RWPE1 (cell line): ENCODE measurements at regions not wholly inside any gene's neighbourhood (a gene's known extent, or its start where the extent isn't known, plus 50 kb on each side); places are given as distances from the start of the nearest gene placed in this dataset.
"Not testable (repeated sequence)": the region's sequence is repeated elsewhere in the genome, so short reads cannot be mapped to it uniquely, and the experiment has no call there.

Source experiments
- CTCF ChIA-PET: fragments of 350-600 bp; sonication (Branson Sonifier 250); formaldehyde crosslinking; extraction: SDS; loops from one replicate; lab custom pipeline; 2021; lab: Yijun Ruan, JAX
- POLR2A ChIA-PET: fragments of 400-600 bp; formaldehyde crosslinking; extraction: SDS; loops from one replicate; lab custom pipeline; 2020; ENCODE audit warnings: antibody characterized with exemption; ENCODE audit not compliant: low non-redundant PET; lab: Yijun Ruan, JAX
- DNase-seq: peaks from one replicate; pipeline ENCODE4 v3.0.0; 2012; ENCODE audit warnings: low spot score
- H3K27ac ChIP-seq: fragments of 450-650 bp; 2 replicates; pipeline ENCODE4 v1.5.1; 2017
- CTCF ChIP-seq: fragments of 450-650 bp; conservative IDR thresholded peaks from 2 replicates; pipeline ENCODE4 v1.5.1; 2017; ENCODE audit warnings: low read depth, mild to moderate bottlenecking

DNA sequence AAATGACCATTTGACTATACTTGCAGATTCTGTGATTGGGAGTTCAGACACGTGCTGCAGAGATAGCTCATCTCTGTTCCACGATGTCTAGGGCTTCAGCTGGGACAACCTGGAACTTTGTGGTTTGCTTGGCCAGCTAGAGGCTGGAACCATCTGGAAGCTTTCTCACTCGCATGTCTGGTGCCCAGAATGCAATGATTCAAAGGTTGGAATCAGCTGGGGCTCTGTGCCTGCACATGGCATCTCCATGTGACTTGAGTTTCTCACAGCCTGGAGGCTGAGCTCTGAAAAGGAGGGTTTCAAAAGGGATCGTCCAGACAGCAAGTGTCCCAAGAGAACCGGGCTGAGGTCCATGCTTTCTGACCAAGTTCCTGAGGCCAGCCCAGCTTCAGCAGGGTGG is 465.2 kb downstream of the GADD45G start:
- POLR2A ChIA-PET = no interaction called here
- no peak for DNase-seq
- H3K27ac ChIP-seq = no peak overlapping the region
- CTCF ChIA-PET = interaction anchor here (0.6 to 0.7 kb wide), 2 partner anchors 29 to 36 kb away, joined by 3 to 4 read pairs; no protein-coding TSS in a partner anchor
- TF ChIP-seq CTCF = no peak

DNA sequence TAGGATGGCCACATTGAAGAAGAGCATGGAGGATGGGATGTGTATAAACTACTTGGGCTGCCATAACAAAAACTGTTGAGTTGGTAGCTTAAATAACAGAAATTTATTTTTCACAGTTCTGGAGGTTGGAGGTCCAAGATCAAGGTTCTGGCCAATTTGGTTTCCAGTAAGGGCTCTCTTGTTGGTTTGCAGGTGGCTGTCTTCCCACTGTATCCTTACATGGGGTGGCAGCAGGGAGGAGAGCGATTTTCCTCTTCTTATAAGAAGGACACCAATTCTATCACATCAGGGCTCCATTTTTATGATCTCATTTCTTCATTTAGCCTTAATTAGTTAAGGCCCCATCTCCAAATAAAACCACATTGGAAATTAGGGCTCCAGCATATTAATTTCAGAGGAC is 465.7 kb downstream of the GADD45G start:
- no peak overlapping the region for H3K27ac ChIP-seq
- ChIA-PET CTCF (interaction anchor here (0.6 to 0.7 kb wide), 2 partner anchors 36 to 453 kb away, joined by 3 to 4 read pairs; no protein-coding TSS in a partner anchor), POLR2A (no interaction called here)
- no peak for DNase-seq
- no peak for TF ChIP-seq CTCF

DNA sequence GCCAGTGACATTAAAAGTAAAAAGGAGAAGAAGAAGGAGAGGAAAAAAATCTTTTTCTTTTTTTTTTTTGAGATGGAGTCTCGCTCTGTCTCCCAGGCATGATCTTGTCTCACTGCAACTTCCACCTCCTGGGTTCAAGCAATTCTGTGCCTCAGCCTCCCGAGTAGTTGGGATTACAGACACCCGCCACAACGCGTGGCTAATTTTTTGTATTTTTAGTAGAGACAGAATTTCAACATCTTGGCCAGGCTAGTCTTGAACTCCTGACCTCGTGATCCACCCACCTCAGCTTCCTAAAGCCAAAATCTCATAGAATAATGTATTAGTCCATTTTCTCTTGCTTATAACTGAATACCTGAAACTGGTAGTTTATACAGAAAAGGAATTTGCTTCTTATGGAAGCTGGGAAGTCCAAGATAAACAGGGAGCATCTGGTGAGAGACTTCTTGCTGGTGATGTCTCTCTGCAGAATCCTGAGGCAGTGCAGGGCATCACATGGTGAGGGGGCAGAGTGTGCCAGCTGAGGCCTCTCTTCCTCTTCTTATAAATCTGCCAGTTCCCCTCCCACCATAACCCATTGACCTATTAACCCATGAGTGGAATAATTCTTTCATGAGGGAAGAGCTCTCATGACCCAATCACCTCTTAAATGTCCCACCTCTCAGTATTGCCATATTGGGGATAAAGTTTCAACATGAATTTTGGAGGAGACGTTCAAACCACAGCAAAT is 466.3 kb downstream of the GADD45G start:
- POLR2A ChIA-PET = no interaction called here
- CTCF ChIA-PET = interaction anchor here (0.6 to 0.9 kb wide), 2 partner anchors 453 to 473 kb away, joined by 3 to 5 read pairs; no protein-coding TSS in a partner anchor
- no peak overlapping the region for H3K27ac ChIP-seq
- no peak for TF ChIP-seq CTCF
- DNase-seq = no peak

DNA sequence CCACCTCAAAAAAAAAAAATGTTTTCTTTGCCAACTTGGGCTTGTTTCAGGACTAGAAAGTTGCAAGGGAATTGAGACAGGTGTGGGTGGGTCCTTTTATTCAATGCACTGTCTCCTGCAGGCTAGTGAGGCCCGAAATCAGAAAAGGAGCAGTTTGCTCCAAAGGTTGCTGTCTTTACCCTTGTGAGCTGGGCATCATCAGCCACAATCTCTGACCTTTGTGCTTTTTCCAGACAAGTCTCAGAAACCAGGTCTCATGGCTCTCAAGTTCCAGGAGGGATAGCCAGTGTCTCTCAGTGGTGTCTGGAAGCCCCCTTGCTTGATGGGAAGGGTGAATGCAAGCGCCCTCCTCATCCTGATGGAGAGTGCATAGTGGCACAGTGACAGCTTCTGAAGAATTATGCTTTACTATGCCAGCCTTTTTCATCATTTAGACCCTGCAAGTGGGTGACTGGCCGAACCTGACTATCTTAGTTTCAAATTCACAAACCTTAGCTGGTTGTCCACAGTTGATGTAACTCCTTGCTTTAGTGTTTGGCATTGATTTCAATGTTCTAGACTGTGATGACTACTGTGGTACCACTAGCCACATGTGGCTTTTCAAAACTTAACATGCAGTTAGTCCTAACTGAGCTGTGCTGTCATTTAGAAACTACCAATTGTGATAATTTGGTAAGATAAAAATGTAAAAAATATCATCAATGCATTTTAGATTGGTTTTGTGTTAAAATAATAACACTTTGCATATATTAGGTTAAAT is 468.6 kb downstream of the GADD45G start:
- ChIA-PET POLR2A (no interaction called here), CTCF (interaction anchor here (0.5 to 0.9 kb wide), 3 partner anchors 12 to 589 kb away, joined by 3 to 4 read pairs (median 3); no protein-coding TSS in a partner anchor)
- no peak for TF ChIP-seq CTCF
- no peak for DNase-seq
- no peak overlapping the region for H3K27ac ChIP-seq

DNA sequence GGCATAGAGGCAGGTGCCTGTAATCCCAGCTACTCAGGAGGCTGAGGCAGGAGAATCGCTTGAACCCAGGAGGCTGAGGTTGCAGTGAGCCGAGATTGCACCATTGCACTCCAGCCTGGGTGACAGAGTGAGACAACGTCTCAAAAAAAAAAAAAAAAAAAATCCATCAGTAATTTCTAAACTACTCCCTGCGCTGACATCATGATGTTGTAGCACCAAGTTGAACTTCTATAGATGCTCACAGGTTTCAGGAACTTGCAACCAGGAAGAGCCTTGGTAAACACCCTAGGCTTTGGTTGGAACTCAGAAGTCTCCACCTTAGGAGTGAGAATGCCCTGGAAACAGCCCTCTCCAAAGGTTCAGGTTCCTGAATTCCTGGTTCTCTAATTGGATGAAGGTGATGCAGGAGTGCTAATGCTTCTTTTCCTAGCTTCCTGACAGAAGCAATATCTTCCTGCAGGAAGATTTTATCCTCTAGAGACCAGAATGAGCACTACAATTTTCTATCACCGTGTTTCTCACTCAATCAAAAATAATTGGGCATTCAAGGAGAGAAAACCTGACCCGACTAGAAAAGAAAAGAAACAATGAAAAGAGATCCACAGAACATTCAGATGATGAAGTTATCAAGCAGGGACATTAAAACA is 469.6 kb downstream of the GADD45G start:
- no peak for TF ChIP-seq CTCF
- no peak for DNase-seq
- ChIA-PET CTCF (interaction anchor here (0.5 to 0.6 kb wide), 2 partner anchors 13 to 386 kb away, joined by 3 read pairs; no protein-coding TSS in a partner anchor), POLR2A (interaction anchor here (0.6 kb wide), 1 partner anchor 19 kb away, joined by 3 read pairs; no protein-coding TSS in a partner anchor)
- H3K27ac ChIP-seq = no peak overlapping the region

- DNase-seq, H3K27ac ChIP-seq, POLR2A ChIA-PET: not testable (repeated sequence)
- CTCF ChIA-PET = interaction anchor here (1.3 kb wide), 1 partner anchor 474 kb away, joined by 7 read pairs; no protein-coding TSS in a partner anchor
Measured at GRCh38 chr9:90077598-90077997, 472.8 kb downstream of the GADD45G start.
